HG03097 (cell line): ENCODE measurements at regions not wholly inside any gene's neighbourhood (a gene's known extent, or its start where the extent isn't known, plus 50 kb on each side); places are given as distances from the start of the nearest gene placed in this dataset.

Source experiments
- ATAC-seq: cut with Tn5 transposase; IDR thresholded peaks from one replicate; pipeline ENCODE4 v1.9.1; 2021; ENCODE audit not compliant: unreplicated experiment, low FRiP score

- ATAC-seq, result no peak
Observed at GRCh38 chr6:40340957-40341356, 246.2 kb downstream of the LRFN2 start.

- ATAC-seq, result no peak
Observed at GRCh38 chr6:40340196-40340595, 247.0 kb downstream of the LRFN2 start.

DNA sequence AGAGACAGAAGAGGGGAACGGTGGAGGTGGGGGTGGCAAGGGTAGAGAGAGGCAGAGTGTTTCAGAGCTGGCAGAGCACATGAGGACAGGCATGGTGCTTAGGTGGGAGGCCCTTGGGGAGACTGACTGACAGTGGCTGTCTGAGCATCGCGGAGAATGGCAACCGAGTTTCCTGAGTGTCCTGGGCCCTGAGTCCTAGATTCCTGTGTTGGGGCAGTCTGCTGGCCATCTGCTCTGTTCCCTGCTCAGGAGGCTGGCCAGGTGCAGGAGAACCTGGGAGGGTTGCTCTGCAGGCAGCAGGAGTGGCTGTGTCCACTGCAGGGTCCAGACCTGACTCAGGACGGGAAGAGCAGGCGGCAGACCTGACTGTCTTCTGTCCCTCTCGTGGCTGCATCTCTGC is 248.9 kb downstream of the LRFN2 start:
- no peak for ATAC-seq

- no peak for ATAC-seq
Observed at GRCh38 chr6:40336940-40337760, 250.0 kb downstream of the LRFN2 start.

DNA sequence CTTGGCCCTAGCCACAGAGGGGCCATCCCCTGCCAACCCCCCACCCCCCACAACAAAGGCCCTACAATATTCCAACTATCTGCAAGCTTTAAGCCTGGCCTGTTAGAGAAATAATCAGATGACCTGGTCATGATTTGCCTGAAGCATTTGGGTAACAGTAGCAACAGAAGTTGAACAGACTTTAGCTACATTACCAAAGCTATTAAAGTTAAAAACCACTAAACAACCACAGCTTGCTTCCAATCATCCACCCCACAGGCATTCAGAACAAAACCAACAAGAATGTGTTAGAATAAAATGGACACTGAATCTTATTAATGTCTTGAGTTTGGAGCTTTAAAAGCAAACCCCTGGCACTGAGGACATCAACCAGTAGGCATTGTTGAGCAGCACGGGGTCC is 250.9 kb downstream of the LRFN2 start:
- ATAC-seq, result no peak

- no peak for ATAC-seq
Observed at GRCh38 chr6:40334496-40335270, 252.5 kb downstream of the LRFN2 start.

DNA sequence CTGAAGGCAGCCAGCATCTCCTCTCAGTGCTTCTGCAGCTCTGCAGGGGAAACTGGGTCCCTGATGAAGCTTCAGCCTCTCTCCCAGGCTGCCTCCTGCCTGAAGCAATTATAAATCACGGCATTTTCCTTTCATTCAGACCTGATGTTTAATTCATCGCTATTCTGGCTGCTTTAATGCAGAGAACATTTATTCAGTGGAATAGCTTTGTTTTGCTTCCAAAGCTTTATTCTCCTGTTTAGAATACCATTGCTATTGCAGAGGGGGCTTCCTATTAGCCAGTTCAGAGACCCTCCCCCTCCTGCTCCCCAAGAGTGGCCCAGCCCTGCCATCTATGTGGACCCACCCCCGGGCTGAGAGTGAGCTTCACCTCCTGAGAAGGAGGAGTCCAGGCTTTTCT is 255.6 kb downstream of the LRFN2 start:
- no peak for ATAC-seq

GRCh38 chr6:40330301-40330721 is 256.9 kb downstream of the LRFN2 start:
- ATAC-seq, result no peak

DNA sequence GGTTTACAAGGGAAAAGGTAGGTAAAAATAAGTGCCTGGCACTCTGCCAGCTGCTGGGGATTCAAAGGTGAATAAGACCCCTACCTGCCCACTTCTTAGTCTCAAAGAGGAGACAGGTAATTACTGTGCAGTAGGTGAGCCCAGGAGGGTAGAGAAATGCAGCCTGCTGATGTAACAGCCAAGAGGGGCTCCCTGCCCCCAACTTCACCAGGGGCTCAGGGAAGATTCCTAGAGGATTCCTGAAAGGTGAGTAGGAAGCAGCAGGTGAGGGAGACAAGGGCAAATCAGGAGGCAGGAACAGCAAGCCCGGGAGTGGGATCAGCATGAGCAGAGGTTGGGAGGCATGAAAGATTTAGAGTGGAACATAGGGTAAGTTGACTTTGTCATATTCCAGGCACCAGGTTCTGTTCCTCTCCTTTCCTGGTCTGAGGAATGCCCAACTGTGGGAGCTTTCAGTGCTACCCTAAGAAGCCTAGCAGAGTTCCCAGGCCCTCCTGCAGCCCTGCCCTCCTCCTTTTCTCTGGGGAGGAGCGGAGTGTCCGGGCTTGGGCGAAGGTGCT is 258.1 kb downstream of the LRFN2 start:
- ATAC-seq, result no peak

DNA sequence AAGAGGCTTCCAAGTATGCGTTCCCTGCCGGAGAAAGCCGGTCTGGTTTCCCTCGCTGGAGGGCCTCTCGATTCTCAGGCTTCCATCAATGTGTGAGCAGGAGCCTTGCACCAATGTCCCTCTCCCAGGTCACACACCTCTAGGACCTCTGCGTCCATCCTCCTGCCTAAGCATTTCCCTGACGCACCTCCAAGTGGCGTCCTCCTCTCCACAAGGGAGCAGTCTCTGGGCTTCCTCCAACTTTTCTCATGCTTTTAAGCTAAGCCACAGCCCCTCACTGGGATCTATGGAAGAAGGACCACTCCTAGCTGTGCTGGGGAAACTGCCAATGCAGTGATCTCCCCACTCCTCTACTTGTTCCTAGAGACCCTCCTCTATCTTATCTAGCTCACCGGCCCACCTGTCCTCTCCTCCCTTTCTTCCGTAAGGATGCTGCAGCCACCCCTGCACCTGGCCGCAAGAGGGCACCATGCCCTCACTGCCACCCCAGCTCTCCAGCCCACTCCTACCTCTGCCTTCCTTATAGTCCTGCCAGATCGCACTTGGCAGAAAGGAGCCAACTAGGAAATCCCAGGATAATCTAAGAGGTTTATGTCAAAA is 258.7 kb downstream of the LRFN2 start:
- no peak for ATAC-seq

GRCh38 chr6:40326714-40327421 is 260.3 kb downstream of the LRFN2 start:
- ATAC-seq, result no peak

DNA sequence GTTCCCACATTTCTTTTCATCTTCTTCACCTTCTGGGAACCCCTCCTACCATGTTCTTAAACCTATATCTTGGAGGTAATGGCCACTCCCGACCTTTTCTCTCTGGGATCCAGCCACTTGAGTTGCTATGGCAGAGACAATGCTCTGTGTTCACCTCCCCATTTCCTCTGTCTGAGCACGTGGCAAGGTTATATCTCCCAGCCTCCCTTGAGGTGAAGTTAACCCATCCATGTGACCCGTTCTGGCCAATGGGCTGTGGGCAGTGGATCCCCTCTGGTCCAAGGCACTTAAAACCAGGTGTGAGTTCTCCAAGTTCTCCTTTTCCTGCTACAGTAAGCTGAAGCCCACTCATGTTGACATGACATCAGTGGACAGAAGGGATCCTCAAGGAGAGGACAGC is 261.4 kb downstream of the LRFN2 start:
- ATAC-seq, result no peak

DNA sequence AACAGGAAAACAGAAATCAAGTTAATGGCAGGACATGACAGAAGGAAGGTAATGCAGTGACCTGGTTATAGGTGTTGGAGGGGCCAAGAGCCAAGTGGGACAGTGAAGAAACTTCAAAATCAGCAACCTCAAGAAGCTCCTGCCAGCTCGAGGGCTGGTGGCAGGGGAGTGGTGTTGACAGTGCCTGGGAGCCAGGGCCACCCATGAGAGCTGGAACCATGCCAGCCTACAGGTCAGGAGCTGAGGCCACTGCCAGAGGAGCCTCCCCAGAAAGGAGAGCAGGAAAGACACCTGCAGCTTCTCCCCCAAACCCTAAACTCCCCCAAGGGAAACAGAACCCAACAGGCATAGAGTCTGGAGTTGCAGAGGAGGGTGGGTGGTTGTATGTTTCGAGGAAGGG is 262.1 kb downstream of the LRFN2 start:
- no peak for ATAC-seq

DNA sequence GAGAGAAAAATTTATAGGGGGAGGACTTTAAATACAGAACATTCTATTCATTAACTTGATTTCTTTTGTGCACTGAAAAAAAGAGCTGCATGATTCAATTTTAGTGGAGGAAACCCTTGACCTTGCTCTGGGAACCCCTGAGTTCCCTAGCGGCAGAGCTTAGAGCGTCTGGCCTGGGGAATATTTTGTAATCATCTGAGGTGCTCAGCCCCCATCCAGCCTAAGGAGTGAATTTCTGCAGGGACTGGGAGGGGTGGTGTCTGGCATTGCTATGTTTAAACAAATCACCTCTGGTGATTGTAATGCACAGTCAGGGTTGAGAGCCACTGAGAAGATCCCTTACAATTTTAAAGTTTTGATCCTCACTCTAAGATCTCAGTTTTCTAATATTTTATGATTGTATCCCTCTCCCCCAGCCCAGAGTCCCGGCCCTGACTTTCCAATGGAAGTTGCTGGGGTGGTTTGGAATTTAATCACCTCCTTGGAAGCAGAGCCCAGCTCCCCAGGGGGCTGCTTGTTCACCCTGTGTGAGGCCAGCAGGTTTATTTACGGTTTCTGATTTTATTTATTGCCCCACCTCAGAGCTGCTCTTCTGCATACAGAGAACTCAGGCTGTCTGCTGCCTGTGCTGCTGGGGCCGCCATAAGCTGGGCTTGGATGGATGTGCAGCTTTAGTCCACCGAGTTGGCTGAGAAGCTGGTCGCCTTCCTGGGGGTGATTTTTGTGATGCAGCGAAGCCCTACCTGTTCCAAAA is 263.1 kb downstream of the LRFN2 start:
- ATAC-seq, result no peak

- ATAC-seq, result no peak
Observed at GRCh38 chr6:40322336-40322735, 264.8 kb downstream of the LRFN2 start.

DNA sequence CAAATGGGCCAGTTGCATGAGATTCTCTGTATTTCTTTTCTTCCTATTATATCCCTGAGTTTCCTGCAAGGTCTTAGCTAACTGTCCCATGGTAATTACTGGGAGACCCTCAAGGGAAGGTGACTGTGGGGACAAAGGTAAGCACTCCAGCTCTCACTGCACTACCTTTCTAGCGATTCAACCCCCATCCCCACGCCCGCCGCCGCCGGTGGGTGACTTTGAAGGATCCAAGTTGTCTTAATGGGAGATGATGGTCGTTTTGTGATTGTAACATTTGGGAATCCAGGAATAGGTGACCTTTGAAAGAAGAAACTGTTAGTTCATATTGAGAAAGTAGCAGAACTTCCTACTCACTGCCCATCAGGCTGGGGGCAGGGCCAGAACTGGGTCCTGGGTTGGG is 265.5 kb downstream of the LRFN2 start:
- ATAC-seq, result no peak

GRCh38 chr6:40320947-40321346 is 266.2 kb downstream of the LRFN2 start:
- ATAC-seq, result no peak

DNA sequence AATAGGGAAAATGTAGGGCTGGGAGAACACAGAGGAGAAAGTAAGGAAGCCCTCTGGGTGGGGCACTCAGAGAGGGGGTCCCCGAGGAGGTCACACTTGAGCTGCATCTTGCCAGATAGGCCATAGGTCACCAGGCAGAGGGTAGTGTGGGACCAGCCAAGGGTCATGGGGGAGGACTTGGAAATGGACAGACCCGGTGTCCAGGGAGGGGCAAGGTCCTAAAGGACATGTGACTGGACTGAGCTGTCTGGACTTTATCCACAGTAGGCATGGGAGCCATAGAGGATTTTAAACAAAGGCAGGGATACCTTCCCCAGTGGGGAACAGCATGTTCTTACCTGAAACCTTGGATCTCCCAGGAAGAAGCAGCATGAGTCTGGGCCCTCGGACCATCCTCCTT is 266.7 kb downstream of the LRFN2 start:
- ATAC-seq, result no peak

- no peak for ATAC-seq
Observed at GRCh38 chr6:40319124-40319523, 268.0 kb downstream of the LRFN2 start.

DNA sequence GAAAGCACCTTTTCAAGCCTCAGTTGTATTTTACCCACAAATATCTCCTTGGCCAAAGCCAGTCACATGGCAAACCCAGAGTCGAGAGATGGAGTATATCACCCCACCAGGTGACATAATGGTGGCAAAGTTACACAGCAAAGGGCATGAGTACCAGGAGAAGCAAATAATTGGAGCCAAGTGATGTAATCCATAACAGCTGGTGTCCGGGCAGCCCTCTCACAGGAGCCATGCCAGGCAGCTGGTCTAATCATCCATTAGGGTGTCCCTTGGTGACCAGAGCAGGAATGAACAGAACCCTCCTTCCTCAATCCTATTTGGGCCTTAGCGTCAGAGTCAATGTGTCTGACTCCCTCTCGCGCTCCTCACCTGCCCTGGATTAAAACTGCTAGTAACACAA is 272.1 kb downstream of the LRFN2 start:
- ATAC-seq, result no peak
